Stimulated activated CD8-positive, alpha-beta memory T cell treated with anti-CD3 and anti-CD28 coated beads, Interleukin-2, amount 100 ng/mL, for 1 hour (primary cell): ENCODE measurements at regions not wholly inside any gene's neighbourhood (a gene's known extent, or its start where the extent isn't known, plus 50 kb on each side); places are given as distances from the start of the nearest gene placed in this dataset.
"Not testable (repeated sequence)": the region's sequence is repeated elsewhere in the genome, so short reads cannot be mapped to it uniquely, and the experiment has no call there.

Experiments
- DNase-seq, 2 donors: peaks; one replicate each; pipeline ENCODE4 v3.0.0-alpha.2; 2020; ENCODE audit warnings: low read depth in 2 of 2

DNA sequence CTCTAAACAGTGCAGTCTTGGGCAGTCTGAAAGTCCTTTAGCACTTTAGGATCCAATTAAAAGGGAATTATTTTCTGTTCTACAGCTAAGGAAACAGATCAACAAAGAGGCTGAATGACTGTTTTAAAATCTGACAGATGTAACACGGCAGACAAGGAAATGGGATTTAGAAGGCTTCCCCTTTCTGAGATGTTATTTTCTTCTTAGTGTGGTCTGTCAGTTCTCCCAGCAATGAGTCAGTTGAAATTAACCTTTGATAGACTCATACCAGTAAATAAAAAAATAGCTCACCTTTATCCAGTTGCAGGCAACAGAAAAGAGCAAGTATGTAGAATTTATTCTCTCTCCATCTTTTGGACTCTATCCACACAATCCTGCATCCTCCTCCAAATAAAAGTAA lies 98.1 kb downstream of the NEDD1 start:
- DNase-seq = no peak

DNA sequence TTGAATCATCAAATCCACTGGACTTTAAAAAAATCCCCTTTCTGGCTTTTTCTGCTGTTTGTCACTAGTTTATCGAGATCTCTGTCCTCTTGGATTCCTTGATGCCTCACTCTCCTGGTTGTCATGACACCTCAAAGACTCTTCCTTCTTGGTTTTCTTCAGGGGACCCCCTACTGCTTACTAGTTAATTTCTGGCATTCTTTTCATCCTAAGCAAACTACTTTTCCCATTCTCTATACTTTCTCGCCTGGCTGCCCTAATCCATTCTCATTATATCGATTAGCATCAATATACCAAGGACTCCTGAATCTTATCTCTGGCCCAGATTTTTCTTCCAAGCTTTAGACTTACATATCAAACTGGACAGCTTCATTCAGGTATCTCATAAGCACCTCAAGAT lies 98.6 kb downstream of the NEDD1 start:
- no peak for DNase-seq

DNA sequence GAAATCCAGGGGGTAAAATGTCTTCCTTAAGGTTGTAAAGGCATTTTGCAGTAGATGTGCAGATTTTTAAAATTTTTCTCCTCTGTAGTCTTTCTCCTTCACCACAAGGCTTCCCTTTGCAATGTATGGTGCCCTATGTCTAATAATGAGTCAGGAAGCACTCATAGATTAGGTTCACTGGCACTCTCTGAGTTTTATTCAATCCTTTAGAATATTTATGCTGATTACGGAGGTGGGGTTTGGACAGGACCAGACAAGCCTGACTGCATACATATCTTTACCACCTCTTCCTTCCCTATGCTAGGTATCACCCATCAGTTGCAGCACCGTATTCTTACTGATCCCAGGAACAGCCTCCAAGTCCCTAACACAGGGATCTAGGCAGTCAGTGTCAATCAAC lies 99.5 kb downstream of the NEDD1 start:
- no peak for DNase-seq

DNA sequence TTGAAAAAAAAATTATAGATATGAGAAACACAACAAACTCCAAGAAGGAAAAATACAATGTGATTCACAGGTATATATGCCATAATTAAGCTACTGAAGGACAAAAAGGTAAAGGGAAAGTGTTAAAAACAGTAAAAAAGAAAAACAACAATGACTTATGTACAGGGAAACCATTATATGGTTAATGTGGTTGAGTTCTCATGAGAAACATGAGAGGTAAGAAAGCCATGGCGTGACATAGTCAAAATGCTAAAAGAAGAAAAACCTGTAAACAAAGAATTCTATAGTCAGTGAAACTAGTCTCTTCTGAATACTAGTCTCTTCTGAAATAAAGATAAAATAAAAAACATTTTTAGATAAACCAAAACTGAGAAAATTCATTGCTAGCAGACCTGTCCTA lies 109.1 kb downstream of the NEDD1 start:
- DNase-seq = no peak

DNA sequence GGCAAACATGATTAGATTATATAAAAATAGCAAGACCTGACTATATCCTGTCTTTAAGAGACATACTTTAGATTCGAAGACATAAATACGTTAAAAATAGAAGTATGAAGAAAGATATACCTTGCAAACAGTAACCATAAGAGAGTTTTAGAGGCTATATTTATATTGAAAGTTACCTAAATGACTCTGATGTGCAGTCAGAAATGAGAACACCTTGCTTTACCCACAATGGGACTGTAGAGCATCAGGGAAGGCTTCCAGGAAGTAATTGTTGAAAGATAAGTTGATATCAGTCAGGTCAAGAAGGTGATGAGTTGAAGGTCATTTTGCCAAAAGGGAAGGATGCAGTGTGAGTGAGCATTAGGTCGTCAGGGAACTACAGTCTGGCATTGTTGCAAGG lies 110.2 kb downstream of the NEDD1 start:
- no peak for DNase-seq

DNA sequence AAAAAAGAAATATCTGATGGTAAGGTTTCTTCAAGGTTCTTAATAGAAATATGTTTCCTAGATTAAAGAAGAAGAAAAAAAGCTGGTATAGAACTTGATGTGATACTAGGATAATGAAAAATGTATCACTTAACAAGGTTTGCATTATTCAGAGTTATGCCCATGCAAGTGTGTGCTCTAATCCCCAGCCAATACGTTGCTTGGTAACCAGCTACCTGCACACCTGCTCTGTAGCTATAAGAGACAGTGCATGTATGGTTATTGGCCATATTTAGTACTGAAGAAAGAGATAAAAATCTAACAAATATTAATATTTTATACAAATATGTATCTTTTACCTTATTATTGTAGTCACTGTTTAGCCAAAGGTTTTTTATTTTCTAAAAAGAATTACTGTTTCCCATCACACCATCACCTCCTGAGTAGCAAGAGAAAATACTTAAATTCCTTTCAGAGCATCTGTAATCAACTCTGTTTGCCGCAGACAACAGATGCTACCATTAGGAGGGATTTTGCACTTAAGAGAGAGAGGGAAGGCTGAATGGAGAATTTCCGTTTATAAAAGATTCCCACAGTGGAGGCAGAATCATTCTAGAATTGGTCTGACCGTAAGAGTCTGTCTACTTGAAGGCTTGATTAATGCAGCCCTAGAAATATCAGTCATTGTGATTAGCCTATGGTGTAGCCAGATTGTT lies 115.6 kb downstream of the NEDD1 start:
- no peak for DNase-seq

DNA sequence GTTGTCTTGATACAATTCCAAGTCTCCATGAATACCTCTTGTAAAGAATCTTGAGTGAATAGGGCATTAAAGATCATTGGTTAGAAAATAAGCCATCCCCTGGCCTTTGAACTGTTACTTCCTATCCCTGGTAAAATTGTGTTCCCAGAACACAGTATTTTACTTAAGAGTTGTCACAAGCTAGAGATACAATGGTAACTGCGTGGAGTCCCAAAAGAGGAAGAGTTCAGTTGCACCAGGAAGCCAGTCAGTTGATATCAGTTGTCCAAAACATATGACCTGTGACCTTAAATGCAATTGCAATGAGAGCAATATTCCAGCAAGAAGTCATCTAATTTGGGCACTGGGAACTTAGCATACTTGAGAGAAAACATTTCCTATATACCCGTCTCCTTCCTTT lies 117.3 kb downstream of the NEDD1 start:
- no peak for DNase-seq

DNA sequence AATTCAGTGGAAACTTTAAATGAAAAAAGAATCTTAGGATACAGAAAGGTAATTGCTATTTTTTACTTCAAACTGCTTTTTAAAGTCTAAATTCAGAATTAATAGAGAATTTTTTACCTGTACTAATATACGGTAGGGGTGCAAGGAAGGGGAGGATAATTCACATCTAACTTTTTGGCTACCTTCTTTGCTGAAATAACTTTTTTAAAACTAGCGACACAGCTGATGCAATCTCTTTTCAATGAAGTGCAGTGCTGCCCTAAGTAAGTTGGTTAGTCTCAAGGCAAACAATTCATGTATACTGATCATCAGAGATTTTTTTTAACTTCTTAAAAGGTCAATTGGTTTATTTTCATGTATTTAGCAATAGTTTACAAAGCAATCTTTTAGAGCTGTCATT lies 119.8 kb downstream of the NEDD1 start:
- no peak for DNase-seq

DNA sequence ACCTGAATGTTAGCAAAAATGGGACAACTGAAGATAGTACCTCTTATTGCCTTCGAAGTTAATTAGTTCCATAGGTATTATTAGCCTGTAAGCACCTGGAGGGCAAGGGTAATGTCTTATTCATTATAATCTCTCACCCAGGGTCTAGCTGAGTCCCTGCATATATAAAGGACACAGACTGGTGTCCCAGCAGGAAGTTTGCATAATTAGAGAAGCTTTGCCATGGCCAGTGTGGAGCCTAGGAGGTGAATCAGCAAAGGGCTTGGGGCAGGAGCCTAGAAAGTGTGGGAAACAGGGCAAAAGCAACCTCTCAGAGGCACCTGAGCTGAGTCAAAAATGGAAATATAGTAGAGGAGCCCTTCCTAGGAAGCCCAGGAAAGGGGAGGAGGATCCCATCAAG lies 120.4 kb downstream of the NEDD1 start:
- DNase-seq = no peak

DNA sequence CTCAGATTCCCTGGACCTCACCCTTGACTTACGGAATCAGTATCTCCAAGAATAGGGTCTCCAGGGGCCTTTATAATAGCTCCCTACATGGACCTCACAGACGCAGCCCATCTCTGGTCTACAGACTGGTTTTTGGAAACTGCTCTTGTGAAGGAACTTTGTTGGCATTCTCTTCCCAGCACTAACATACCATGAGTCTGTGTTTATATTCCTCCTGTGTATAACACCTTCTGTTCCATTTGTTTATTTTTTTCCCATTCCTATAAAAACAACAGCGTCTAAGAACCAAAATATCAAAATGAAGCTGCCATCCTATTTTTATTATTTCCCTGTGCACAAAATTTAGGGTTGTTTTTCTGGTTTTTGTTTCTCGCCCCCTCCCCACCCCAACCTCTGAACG lies 131.1 kb downstream of the NEDD1 start:
- DNase-seq = no peak

DNA sequence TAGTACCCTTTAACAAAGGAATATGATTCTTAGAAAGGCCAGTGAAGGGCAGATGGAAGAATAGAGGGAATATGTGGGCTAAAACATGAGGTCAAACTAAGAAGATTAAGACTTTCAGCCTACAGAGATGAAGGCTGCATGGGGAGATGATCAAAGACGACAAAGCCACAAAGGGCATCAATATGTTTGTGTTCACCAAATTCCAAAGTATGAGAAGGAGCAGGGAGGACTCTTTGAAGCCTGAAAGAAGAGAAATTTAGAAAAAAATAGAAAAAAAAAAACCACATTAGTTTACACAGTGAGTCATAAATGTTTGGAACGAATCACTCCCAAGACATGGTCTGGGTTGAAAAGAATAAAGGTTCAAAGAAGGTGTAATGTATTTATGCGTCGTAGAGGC lies 131.8 kb downstream of the NEDD1 start:
- no peak for DNase-seq

DNA sequence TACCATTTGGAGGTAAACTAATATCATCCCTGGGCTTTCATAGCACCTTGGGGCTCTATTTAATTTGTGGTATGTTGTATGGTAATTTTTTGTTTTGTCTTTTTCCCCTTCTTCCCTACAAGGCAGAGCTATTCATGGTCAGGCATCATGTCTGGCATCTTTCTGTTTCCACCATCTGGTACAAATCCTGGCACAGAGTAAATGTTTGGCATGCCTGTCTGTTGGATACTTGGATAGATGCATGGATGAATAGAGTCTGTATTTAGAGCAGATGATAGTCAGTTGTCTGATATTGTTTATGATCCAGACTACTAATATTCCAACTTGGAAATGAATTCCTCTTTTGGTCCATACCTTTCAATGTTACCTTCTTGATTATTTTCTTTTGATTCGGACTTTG lies 139.8 kb downstream of the NEDD1 start:
- DNase-seq = no peak

DNA sequence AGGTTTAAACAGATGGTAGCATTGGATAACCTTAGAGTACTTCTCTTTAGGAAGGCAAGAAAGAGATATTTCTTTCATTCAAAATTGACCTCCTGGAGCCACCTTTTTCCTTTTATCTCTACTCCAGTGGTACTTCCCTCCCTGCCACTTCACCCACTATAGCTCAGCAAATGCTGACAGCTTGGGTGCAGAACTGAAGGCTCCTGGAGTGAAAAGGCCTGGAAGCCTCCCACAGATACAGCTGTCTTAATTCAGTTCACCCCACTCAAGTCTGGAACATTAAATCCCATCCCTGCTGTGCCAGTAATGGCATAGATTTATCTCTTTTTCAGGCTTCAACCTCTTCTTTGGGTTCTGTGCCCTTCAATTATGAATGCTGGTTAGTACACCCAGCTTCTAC lies 140.3 kb downstream of the NEDD1 start:
- no peak for DNase-seq

DNA sequence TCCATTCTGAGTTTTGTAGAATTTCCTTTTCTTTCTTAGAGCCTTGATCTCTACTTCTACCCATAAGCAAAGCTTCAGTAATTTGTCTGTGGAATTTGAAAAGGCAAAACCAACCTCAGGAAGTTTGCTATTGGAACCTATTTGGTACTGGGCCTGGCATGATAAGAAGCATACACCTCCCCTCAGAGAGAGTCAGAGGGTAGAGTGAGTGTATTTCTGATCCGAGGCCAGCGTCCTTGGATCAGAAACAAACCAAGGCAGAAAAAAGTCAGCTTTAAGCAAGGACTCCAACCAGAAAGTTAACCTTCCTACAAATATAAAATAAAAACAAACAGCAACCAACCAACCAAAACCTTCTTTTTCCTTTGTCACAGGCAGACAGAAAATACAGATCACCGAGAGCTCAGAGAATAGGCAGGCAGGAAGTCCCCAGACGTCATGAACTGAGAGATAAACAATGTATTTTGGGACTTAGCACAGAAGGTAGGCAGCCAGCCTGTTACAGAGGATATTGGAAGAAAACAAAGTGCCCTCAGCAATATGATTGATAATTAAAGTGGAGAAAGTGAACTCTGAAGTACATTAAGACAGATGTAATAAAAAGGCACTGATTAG lies 141.5 kb downstream of the NEDD1 start:
- DNase-seq = no peak

DNA sequence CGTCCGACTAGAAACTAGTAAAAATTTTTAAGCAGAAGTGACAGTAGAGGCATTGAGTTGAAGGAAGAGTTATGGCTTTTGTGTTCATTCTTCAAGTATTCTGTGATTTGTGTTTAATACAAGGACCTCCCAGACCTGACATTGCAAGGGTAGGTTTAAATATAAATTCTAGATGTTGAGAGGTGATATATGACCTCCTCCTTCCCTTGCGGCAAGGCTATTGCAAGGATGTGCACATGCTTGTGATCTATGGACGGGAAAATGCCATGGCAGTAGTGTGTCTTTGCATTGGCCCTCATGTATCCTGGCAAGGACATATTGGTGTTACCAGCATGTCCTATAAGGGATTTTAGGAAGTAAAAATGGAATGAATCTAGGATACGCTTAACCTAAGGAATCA lies 143.5 kb downstream of the NEDD1 start:
- no peak for DNase-seq

DNA sequence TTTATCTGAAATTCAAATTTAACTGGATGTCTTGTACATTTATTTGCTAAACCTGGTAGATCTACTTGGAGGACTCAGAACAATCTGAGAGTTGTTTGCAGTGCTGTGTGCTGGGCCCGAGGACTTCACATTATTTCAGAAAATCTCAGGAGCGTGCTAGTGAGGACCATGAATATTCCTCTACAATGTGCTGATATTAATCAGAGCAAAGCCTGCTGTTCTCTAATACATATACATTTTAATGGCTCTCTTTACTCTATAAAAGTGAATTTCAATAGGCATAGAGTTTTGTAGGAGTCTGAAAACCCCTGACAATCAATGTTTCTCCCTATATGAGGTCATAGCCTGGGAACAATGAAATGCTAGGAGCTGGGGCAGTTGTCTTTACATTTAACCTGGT lies 144.3 kb downstream of the NEDD1 start:
- DNase-seq = no peak

DNA sequence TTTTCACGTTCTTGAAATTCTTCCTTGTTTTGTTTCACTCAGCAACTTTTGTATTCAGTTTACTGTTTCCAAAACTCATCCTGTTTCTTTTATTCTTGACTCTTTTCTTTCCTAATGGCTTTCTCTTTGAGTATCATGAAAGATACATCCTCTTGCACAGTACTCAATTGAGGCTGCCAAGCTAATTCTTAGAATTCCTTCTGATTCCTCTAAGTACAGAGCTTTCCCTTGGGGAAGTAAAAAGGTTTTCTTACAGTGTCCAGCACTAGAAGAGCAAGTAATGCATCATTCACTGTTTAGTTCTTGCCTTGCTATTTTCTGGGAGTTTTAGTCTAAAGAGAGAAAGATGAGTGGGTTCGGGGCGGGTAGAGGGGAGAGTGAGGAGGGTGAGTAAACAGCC lies 154.1 kb downstream of the NEDD1 start:
- no peak for DNase-seq

DNA sequence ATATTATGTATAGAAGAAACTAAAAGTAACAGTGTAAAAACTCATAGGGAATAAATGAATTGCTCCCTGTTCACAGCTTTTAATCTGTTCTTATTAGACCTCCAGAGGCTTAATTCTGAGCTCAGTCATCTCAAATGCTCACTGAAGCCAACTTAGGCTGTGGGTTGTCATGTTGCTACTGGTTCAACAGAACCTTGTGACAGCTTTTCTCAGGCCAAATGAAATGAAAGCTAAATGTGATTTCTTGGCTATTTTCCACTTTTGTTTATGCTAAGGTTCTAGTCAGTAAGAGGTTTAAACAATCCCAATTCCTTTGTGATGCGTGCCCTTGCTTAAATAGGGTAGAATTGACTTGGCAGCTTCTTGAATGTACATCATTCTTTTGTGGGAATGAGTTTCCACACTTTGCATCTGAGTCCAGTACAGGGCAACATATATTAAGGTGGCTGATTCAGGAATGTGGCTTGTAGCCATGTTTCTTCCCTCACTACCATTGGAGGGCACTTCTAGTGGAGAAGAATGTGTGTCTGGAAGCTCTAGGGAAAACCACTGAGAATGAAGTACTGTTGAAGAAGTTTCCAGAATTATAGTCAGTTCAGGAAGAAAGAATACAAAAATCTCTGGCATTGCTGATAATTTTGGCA lies 156.4 kb downstream of the NEDD1 start:
- DNase-seq = no peak

DNA sequence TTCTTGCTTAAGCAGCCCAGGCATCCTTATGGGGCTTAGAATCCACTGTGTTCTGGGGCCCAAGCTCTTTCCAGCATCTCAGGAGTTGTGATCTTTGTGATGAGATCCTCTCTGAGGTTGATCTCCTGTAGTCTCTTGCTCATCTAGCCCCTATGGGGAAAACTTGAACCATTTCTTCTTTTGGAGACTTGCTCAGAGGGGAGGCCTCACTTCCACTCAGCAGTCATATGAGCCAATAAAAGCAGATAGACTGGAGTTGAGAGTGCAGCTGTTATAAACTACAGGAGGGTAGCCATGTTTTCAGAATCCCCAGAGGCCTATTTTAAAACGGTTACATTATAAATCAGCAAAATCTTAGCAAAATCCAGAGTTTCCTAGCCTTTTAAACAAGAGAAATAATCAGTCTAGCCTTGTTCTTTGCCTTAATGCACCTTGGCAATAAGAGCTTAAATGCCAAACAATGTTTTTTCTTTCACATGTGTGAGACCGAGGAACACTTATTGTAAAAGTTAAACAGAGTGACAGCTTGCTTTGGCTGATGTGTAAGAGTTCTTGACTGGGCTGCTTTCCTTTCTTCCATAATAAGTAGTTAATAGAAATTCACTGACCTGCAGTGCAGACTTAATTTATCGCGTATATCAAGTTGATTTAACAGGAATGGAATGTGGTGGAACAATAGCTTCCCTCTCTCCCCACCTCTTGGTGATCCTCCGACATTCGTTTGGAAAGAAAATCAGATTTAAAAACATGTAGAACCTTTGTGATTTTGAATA lies 168.3 kb downstream of the NEDD1 start:
- DNase-seq = no peak

DNA sequence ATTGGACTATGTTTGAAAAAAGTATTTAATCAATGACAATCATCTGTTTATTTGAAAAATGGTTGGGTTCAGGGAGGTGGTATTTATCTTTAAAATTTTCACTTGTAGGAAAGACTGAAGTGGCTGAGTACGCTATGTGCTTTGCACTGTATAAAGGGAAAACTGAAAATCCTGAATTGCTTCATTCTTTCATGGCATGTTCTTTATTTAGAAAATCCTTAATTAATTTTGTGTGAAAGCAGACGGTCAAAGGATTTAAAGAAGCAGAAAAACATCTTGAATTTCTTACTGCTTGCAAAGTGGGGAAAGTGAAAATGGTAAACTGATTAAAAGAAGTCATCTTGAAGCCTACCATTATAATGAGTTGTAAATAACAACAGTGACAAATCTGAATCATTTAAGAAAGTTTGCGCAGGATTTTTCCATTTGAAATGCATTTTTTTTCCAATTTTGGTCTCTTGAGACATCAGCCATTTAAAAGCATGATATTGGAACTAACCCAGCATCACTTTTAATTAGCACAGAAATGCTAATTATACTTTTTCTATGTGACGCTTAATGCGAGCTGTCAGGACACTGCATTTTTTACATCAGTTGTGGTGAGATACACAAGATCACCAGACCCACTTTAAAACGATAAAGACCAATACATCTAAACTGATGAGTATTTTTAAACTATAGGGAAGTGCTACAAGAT lies 169.0 kb downstream of the NEDD1 start:
- DNase-seq = no peak

DNA sequence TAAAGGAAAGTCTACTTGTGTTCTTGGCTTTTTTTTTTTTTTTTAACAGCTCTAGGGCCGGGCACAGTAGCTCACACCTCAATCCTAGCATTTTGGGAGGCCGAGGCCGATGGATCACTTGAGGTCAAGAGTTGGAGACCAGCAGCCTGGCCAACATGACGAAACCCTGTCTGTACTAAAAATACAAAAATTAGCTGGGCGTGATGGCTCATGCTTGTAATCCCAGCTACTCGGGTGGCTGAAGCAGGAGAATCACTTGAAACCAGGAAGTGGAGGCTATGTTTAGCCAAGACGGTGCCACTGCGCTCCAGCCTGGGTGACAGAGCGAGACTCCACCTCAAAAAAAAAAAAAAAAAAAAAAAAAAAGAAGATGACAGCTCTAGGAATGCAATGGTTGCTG lies 169.9 kb downstream of the NEDD1 start:
- not testable (repeated sequence) for DNase-seq

DNA sequence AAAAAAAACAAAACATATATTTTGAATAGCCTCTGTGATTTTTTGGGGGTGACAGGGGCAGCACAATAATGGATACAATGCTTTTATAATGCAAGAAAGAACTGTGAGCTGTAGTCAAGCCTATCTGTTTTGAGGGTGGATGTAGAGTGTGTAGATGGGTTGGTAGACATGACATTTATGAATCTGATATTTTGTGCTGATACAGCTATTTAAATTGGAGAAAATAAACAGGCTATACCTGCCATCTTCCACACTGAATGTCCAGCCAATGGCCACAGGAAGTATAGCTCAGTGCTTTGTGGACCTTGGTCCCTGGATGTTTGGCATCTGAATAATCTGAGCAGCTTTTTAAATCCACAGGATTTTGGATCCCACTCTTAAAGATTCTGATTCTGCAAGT lies 175.0 kb downstream of the NEDD1 start:
- no peak for DNase-seq
